ENCODE measurements at regions not wholly inside any gene's neighbourhood (a gene's known extent, or its start where the extent isn't known, plus 50 kb on each side); places are given as distances from the start of the nearest gene placed in this dataset.
"Not testable (repeated sequence)": the region's sequence is repeated elsewhere in the genome, so short reads cannot be mapped to it uniquely, and the experiment has no call there.

DNA sequence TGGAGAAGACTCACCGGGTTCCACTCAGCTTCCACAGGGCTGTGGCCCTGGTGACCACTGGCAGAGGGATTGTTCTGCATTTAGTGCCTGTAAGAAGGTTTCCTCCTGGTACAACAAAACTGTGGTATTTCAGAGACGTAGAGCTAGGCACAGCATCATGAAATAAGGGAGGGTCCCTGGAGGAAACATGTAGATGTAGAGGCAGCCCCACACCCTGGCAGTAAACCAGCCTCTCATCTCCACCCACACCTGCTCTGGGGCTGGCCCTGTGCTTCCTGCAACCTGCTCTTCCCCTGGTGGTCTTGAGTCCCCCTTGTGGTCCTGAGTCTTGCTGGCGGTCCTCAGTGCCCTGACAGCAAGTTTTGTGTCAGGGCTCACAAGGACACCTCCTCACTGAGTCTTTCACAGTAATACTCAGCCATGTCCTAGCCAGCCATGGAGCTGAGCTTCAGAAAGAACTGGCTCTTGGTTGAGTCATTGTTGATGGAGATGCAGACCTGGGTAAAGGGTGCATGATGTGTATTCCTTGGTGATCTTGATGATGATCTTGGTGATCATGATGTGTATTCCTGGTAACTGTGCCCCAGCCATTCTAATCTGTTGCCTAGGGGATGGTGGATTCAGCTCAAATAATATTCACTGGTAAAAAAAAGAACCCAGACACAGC is 121.8 kb downstream of the OR4M2 start:
- DNase-seq, result peak; percentile 49

GRCh38 chr15:22203208-22203607 is 122.9 kb downstream of the OR4M2 start:
- not testable (repeated sequence) for DNase-seq

DNA sequence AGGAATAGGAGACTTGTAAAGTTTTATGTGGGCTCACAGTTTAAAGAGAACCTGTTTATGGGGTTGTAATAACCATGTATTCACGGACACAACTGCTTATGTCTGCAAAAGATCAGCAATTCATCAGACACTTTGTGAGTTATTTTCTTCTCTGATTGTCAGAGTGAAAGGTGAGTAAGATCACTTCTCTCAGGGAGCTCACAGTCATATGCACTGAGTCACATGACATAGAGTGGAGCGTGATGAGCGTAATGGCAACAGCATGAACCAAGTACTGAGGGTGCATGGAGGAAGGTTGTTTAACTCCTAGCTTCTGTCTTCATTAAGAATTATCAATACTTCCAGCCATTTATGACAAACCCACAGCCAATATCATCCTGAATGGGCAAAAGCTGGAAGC is 128.8 kb downstream of the OR4M2 start:
- not testable (repeated sequence) for DNase-seq

DNA sequence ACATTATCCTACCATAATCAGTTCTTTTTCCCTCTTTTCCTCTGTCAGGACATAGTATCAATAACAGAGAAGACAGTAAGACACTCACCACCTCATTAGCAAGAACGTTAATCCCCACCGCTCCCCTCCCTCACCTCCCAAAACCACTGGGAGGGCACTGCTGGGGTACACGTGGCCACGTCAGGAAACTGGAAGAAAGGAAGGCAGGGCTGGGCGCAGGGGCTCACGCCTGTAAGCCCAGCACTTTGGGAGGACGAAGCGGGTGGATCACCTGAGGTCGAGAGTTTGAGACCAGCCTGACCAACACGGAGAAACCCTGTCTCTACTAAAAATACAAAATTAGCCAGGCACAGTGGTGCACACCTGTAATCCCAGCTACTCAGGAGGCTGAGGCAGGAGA is 142.3 kb downstream of the OR4M2 start:
- DNase-seq, result not testable (repeated sequence)

DNA sequence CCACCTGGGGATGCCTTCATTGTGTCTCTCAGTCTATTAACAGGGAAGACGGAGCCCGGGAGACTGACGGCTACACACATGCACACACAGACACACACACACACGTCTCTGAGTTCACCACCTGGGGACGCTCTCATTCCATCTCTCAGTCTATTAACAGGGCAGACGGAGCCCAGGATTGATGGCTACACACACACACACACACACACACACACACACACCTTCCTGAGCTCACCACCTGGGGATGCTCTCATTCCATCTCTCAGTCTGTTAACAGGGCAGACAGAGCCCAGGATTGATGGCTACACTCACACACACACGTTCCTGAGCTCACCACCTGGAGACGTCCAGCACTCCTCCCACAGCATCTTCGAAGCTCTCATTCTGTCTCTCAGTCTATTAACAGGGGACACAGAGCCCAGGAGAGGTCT is 143.9 kb downstream of the OR4M2 start:
- DNase-seq, result peak; percentile 52

DNA sequence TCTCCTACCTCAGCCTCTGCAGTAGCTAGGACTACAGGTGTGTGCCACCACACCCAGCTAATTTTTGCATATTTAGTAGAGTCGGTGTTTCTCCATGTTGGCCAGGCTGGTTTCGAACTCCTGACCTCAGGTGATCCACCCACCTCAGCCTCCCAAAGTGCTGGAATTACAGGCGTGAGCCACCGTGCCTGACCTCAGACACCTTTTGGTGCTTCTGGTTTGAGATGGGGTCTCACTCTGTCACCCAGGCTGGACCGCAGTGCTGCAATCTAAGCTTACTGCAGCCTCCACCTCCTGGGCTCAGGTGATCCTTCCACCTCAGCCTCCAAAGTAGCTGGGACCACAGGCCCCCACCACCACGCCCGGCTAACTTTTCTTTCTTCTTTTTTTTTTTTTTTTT is 144.6 kb downstream of the OR4M2 start:
- peak; percentile 51 for DNase-seq

GRCh38 chr15:22226034-22226790 is 145.9 kb downstream of the OR4M2 start:
- no peak for DNase-seq

DNA sequence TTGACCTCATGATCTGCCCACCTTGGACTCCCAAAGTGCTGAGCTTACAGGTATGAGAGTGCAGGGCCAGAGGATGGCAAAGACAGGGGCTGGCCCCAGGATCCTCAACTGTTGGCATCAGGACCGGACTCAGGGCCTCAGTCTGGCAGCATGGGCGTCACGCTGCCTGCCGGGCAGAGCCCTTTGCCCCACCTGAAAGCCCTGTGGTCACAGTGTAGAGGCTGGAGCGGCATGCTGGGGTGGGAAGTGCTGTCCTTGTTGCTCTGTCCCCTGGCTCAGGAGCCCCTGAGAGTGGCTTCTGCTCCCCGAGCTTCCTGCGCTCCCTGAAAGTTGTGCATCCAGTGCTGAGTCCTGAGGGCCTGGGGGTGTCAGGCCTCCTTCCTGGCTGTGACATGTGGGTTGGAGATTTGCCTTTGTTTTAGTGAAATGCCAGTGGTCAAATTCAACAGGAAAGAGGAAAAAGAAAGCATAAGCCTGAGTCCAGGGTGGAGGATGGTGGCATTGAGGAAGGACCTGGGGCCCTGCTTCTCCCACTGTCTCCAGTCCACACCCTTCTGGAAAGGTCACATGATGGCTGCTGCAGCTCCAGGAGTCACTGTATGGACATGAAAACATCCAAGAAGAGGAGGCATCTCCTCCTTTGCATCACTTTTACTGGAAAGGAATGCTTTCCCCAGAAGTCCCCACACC is 147.2 kb downstream of the OR4M2 start:
- DNase-seq, result no peak

DNA sequence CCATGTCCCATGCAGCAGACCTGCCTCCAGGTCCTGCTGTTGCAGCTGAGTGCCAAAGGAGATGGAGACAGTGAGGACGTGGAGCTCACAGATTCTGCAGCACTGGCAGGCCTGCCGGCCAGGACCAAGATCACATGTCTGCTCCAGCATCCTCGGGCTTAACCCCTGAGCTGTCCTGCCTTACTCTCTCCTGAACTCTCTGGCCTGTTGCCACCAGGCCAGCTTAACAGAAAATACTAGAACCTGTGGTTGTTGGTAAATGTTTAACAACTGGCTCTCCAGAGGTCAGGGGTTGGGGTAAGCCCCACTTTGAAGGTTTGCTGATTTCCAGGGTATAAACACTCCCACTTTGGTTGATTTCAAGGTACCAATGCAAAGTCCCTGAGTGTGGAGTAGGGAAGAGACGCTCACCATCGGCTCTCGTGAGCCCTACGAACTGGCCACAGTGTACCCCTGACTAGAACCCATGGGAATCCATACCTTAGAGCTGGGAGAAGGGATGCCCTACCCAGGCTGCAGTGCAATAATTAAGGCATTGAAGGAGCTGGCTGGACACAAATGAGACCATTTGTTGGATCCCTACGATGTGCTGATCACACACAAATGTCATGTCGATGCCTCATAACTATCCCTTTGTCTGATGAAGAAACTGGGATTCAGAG is 147.9 kb downstream of the OR4M2 start:
- no peak for DNase-seq

- DNase-seq, result no peak
Observed at GRCh38 chr15:22229990-22230819, 149.9 kb downstream of the OR4M2 start.

DNA sequence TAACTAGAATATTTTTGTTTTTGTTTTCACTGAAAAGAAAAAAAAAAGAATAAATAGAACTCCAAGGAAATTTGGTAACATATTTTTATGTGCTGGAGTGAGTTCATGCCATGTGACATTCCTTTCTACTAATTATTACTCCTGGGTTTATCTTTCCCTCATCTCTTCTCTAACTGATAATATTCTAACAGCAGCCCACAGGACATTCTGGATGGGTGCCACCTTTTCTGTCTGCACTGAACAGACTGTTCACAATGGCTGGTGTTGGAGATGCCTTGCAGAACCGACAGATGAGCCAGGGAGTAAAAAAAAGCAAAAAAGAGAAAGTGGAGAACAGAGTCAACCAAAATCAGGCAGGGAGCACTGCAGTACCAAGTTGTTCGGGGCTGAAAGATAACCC is 151.3 kb downstream of the OR4M2 start:
- no peak for DNase-seq

GRCh38 chr15:22232675-22233074 is 152.3 kb downstream of the OR4M2 start:
- DNase-seq, result no peak

DNA sequence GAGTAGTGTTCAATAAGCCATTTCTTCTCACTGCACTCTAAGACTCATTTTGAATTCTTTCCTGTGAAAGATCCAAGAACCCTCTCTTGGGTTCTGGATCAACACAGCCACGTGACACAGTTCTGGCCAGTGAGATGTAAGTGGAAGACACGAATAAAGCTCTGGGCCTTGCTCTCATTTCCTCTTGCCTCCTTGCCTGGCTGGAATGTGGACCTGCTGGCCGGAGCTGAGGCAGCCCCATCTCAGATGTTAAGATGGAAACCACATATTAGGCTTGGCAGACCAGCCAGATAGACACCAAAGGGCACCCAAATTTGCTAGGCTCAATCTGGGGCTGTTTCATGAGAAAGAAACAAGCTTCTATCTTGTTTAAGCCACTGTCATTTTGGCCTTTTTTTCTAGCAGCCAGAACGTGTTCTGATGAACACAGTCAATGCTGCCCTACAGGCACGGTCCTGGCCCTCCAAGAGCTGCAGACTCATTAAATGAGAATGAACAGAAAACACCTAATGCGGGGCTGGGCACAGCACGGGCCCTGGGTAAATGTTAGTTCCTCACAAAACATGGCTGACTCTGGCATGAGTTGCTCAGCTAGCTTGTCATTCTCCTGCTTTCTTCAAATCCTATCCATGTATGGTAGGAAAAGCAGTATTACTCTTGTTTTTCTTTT is 155.1 kb downstream of the OR4M2 start:
- not testable (repeated sequence) for DNase-seq

DNA sequence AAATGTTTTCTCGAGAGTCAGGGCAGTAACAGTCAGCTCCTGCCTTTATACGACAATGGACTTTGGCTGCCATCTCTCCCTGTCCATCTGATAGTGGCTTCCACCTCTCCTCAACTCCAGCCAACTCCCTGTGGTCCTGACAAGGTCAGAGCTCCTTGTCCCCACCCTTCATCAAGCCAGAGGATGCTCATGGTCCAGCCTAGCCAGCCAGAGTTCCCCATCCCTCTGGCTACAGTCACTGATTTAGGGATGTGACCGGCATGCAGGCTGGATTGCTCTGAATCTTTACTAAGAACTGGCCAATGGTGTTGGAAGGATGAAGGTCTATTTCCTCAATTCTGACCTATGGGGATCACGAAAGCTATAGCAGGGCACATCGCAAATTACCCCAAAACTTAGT is 156.1 kb downstream of the OR4M2 start:
- DNase-seq, result no peak

GRCh38 chr15:22237891-22238275 is 157.6 kb downstream of the OR4M2 start:
- no peak for DNase-seq

DNA sequence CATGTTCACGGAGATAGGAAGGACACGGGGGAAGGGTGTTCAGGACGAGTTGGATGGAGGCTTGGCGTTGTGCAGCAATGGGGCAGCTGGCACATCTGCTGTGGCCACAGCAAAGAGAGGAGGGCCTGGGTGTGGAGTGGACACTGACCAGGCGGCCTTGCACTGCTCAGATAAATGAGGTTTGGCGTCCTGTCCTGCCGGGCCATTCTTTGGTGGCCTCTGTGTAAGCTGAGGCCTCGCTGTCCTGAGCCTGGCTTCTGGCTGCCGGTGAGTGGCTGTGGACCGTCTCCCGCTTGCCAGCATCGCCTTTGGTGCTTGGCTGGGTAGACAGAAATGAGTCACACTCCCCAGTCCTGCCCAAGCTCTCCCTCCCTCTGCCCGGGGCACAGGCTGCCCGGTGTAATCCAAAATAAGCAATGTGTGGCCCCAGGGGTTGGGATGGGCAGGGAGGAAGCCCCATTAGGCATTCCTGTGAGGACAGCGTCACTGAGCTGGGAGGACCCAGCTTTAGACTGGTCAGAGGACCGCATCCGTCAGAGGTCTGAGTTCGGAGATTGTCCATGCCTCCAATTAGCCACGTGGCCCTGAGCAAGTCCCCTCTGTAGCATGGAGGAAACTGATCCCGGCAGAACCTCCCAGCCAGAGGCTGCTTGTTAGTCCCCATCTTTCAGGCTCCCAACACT is 158.1 kb downstream of the OR4M2 start:
- not testable (repeated sequence) for DNase-seq

GRCh38 chr15:22238959-22239805 is 158.9 kb downstream of the OR4M2 start:
- not testable (repeated sequence) for DNase-seq

DNA sequence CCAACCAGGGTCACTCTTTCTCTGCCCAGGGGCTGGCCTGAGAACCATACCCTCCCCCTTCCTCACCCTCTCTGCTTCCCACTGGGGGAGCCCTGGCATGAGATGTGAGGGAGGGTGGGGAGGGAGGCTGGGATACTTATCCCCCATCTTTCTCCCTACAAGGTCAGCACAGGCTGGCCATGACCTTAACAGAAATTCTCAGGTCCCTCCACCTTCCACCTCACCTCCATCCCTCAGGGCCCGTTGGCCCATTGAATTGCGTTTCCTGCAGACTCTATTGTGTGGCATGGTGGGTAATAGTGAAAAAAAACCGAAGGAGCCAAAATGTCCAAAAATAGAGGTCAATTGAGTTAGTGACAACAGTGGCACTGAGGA is 159.5 kb downstream of the OR4M2 start:
- DNase-seq, result no peak

- DNase-seq, result no peak
Observed at GRCh38 chr15:22240403-22240802, 160.1 kb downstream of the OR4M2 start.

GRCh38 chr15:22240986-22241385 is 160.7 kb downstream of the OR4M2 start:
- DNase-seq, result no peak
